GM19438 (cell line): ENCODE measurements at regions not wholly inside any gene's neighbourhood (a gene's known extent, or its start where the extent isn't known, plus 50 kb on each side); places are given as distances from the start of the nearest gene placed in this dataset.

Experiments
- ATAC-seq: cut with Tn5 transposase; IDR thresholded peaks from one replicate; pipeline ENCODE4 v1.9.1; 2021; ENCODE audit warnings: low read depth; ENCODE audit not compliant: unreplicated experiment

DNA sequence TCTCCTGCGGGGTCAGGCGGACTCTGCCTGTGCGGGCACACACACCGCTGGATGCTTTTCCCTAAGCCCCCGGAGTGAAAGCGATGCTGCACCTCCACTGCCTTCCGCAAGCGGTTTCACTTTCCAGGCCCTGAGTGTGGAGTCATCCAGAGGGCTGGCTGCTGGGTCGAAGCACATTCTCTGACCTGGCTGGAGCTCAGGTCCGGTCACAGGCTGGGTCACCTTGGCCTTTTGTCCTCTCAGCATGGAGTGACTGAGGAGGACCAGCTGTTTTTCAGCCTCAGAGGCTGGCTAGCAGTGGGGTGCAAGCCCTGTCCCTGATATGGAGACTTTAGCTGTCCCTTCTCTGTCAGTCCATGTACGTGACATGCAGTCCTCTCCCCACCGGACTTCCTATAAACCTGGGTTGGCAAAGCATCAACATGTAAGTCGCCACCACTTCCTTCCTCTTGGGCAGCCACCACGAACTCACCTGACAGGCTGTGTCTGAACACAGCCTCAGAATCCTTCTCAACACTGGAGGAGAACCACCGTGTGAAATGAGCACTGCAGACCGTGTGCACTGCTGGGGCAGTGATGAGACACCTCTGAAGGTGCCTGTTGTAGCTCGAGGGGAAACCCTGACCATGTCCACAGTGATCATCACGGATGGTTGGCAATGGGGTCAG, 51.3 kb downstream of the GADD45G start:
- no peak for ATAC-seq

DNA sequence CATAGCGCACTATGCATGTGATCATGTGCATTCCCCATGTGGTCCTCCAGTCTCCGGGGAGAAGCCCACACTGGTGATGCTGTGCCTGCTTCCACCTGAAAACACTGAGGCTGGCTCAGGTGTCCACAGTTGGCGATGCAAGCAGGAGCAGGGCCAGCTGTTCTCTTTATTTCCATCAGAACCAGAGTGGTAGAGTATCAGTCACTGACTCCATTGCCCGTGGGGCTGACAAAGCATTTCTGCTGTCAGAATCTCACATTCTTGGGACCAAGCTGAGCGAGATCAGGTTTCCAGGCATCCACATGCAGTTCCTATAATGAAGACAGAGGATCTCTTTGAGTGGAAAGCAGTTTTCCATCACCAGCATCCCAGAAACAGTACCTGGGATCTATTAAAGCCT, 52.5 kb downstream of the GADD45G start:
- ATAC-seq: no peak

GRCh38 chr9:89657765-89658164, 53.0 kb downstream of the GADD45G start:
- no peak for ATAC-seq

DNA sequence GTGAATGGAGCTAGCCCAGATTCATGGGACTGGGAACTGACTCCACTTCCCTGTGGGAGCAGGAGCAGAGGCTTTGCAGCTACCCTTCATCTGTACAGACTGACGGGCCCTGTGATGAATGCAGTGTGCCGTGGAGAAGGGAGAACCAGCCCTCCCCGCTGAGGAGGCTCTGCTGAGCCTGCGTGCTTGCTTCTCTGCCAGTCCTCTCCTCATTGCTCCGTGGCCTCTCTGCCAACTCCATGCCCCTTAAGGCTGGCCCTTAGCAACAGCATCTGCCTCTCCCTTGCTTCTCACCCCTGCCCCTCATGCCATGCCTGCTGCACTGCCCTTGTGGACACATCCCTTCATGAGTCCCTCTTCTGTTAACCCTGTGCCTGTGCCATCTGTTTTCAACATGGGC, 53.6 kb downstream of the GADD45G start:
- ATAC-seq: no peak

- no peak for ATAC-seq
Measured at GRCh38 chr9:89658931-89659330, 54.1 kb downstream of the GADD45G start.

- ATAC-seq: no peak
Measured at GRCh38 chr9:89659473-89659872, 54.7 kb downstream of the GADD45G start.

GRCh38 chr9:89659891-89660685, 55.3 kb downstream of the GADD45G start:
- no peak for ATAC-seq

DNA sequence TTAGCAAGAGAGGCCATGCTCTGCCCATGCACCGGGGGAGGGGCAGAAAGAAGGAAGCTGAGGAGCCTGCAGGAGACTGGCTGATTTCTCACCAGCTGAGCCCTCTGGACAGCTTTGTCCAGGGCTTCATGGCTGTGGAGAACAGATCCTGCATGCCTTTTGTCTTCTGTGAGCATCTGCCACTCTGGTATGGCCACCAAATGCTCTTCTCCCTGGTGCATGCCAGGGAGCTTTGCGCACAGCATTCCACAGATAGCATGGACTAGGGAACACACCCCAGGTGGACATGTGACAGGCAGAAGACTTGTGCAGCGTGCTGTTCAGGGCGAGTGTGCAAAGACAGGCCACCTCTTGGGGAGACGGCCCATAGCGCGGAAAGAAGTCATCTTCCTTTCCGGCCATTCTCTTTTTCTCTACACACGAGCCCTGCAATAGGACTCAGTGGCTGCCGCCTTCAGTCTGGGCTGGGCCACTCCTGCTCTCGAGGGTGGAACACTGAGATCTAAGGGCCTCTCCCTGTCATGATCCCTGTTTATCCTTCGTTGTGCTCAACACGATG, 56.7 kb downstream of the GADD45G start:
- no peak for ATAC-seq

GRCh38 chr9:89661956-89662717, 57.3 kb downstream of the GADD45G start:
- no peak for ATAC-seq

DNA sequence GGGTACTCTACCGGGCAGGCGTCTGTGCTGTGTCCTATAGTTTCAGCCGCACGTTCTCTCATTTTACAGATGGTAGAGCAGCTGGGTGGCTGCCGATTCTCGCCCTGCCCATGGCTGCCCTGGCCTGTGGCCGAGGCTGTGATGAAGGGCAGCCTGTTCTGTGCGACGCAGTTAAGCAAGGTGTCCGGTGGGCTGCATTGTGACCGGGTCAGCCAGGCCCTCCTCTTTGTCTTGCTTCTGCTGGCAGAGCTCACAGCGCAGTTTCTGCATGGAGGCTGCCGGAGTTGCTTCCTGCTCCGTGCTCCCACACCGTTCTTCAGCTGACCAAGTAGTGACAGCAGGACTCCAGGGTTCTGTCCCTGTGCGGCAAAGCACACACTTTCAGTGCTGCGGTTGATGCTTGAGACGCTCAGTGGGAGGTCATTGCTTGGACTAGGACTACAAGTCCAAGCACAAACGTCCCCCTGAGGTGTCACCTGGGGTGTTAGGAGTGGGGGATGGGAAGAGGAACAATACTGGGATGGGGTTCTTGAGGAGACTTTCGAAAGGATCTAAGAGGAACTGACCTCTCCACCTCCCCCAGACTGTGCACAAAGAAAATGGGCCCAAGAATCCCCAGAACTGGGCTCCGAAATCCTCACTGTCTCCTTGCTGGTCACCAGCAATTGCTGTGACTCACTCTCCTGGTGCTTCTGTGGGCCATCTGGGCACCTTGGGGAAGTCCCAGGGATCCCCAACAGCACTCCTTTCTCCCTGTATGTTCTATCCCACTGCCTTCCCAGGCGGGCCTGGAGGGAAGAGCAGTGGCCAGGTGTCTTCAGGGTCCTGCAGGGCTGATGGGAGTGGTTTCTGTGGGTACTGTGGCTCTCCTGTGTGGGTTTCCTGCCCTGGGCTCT, 58.2 kb downstream of the GADD45G start:
- no peak for ATAC-seq

GRCh38 chr9:89663614-89663970, 58.8 kb downstream of the GADD45G start:
- no peak for ATAC-seq

GRCh38 chr9:89664010-89664409, 59.2 kb downstream of the GADD45G start:
- no peak for ATAC-seq

DNA sequence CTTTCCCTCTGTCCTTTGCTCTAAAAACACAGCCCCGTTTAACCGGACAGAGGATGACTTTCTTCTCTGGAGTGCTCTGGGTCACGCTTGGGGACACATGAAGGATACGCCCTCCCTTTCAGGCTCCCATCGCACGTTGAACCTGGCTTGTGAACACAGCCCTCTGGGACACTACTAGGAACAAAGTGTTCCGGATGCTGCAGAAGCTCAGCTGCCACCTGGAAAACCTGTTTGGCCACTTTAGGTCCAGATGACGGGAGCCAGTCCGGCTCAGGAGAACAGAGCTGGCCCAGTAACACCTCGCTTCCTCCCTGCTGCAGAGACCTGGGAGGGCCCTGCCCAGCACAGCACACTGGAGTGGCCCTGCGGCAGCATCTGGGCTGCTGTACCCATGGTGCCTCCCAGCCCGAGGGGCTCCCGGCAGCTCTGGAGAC, 60.1 kb downstream of the GADD45G start:
- no peak for ATAC-seq

- no peak for ATAC-seq
Measured at GRCh38 chr9:89666364-89666763, 61.6 kb downstream of the GADD45G start.

GRCh38 chr9:89666950-89667349, 62.1 kb downstream of the GADD45G start:
- no peak for ATAC-seq

DNA sequence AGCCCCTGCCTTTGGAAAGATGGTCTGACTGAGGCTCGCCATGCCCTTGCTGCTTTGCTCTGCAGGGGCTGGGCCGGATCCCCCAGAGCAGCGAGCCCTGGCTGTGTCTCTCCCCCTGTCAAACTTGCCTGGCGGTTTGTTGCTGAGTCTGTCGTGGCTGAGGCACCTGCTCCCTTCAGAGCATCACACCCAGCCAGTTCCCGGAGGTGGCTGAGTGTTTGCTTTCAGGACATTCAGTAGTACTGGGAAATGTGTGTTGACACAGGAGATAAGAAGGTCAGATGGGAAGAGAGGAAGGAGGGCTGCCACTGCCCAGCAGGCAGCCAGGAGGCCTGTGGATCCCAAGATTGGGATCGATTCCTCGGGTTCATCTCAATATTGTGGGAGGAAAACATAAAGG, 62.9 kb downstream of the GADD45G start:
- ATAC-seq: no peak

GRCh38 chr9:89668216-89668865, 63.5 kb downstream of the GADD45G start:
- ATAC-seq: no peak

DNA sequence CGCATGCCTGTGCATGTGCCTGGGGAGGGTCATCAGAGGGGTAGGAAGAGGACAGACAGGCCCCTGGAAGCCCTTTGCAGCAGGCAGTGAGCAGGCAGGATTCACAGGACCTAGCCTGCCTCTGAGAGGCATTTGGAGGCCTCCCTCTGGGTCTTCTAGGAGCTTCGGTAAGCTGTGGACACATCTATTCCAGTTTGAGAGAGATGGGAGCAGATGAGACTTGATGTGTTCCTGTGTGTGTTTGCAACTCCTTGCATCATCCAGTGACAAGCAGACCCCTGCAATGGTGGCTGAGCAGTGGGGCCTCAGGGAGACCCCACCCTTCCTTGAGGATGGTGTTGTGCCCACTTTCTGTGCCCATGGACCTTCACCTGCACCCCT, 64.0 kb downstream of the GADD45G start:
- no peak for ATAC-seq

DNA sequence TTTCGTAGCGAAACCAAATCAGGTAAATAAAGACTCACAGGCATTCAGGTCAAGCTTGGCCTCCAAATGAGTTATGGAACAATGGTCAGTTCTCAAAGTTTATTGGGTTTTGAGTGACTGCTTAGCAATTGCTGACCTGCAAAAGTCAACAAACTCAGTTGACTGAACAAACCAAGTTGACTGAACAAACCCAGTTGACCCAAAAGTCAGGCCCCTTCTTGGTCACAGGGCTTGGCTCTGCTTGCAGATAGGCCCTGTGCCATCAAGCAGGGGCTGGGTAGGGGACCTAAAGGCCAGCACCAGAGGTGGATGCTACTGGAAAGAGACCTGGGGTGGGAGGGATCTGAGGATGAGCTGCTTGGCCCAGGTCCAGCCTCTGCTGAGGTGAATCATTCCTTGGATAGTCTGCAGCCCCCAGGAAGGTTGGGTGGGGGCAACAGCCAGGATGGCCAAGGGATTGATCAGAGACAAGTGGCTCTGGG, 64.6 kb downstream of the GADD45G start:
- ATAC-seq: no peak

- no peak for ATAC-seq
Measured at GRCh38 chr9:89670114-89670513, 65.3 kb downstream of the GADD45G start.
